Activated naive CD8-positive, alpha-beta T cell treated with anti-CD3 and anti-CD28 coated beads, Interleukin-2, amount 10 ng/mL, durations not matched to agents 7 days and 5 days (primary cell): ENCODE measurements at regions not wholly inside any gene's neighbourhood (a gene's known extent, or its start where the extent isn't known, plus 50 kb on each side); places are given as distances from the start of the nearest gene placed in this dataset.
"Not testable (repeated sequence)": the region's sequence is repeated elsewhere in the genome, so short reads cannot be mapped to it uniquely, and the experiment has no call there.

Experiments
- ATAC-seq: fragments of 150-1000 bp; cut with Tn5 transposase; one replicate; pipeline ENCODE4 v1.10.0; 2021; ENCODE audit warnings: low read depth, moderate library complexity
- POLR2A ChIA-PET: fragments of 350-600 bp; sonication (Branson Sonifier 250); formaldehyde crosslinking; loops from one replicate; lab custom pipeline; 2021; ENCODE audit warnings: antibody characterized with exemption; lab: Charles Lee
- DNase-seq: peaks from one replicate; pipeline ENCODE4 v3.0.0; 2021
- H3K27ac Mint-ChIP-seq: one replicate; pipeline ENCODE4 v1.8.0; 2022; ENCODE audit warnings: mild to moderate bottlenecking, mixed read lengths
- H3K27me3 Mint-ChIP-seq: one replicate; pipeline ENCODE4 v1.8.0; 2022; ENCODE audit warnings: mild to moderate bottlenecking, moderate library complexity, mixed read lengths
- H3K36me3 Mint-ChIP-seq: one replicate; pipeline ENCODE4 v1.8.0; 2021; ENCODE audit warnings: mild to moderate bottlenecking, mixed read lengths
- H3K4me1 Mint-ChIP-seq: one replicate; pipeline ENCODE4 v1.8.0; 2021; ENCODE audit warnings: mixed read lengths
- H3K4me3 Mint-ChIP-seq: one replicate; pipeline ENCODE4 v1.8.0; 2022; ENCODE audit warnings: mild to moderate bottlenecking, moderate library complexity, mixed read lengths
- H3K9me3 Mint-ChIP-seq: one replicate; pipeline ENCODE4 v1.8.0; 2021; ENCODE audit warnings: mixed read lengths

DNA sequence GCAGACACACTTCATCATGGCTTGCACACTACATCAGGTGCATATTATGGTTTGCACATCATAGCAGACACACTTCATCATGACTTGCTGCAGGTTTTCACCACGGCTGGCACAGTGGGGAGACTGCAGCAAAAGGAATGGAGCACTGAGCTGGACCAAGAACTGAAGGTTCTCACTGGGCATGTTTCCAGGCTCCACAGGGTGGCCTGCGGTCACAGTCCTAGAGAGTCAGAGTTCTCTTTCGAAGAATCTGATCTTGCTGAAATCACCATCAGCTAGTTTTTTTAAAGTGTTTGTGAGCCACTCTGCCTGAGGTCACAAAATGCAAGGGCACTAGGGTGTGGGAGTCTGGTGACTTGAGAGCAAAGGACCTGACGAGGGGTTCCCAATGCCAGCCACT is 140.4 kb upstream of the NPY start:
- Mint-ChIP-seq H3K4me3 (no peak overlapping the region), H3K27me3 (peaks cover 21% of the 10 kb centered on the region), H3K9me3 (no peaks in the 10 kb centered on the region), H3K27ac (no peak overlapping the region), H3K4me1 (no peaks in the 10 kb centered on the region), H3K36me3 (no peaks in the 10 kb centered on the region)
- POLR2A ChIA-PET: no interaction called here
- no peak for ATAC-seq
- no peak for DNase-seq

GRCh38 chr7:24151944-24152343 is 132.0 kb upstream of the NPY start:
- Mint-ChIP-seq H3K36me3 (no peaks in the 10 kb centered on the region), H3K27me3 (peaks cover 10% of the 10 kb centered on the region), H3K4me3 (no peak overlapping the region), H3K4me1 (no peaks in the 10 kb centered on the region), H3K27ac (no peak overlapping the region), H3K9me3 (peaks cover 6% of the 10 kb centered on the region)
- POLR2A ChIA-PET: no interaction called here
- ATAC-seq (no peak), DNase-seq (no peak)

DNA sequence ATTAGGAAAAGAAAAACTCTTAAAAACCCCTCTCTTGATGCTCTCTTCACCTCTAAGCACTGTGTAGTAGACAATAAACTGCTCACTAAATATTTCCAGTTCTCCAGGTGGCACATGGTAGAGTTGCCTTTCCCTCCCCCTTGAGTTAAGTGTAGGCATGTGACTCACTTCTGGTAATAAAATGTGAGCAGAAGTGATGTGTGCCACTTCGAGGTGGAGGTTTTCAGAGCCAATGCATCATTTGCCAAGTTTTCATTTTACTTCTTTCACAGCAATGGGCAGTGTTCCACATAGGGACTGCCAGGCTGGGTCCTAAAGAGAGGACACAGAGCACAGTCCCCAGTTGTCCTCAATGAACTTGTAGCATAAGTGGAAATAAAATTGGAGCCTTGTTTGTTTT is 131.6 kb upstream of the NPY start:
- no peaks in the 10 kb centered on the region for H3K36me3 Mint-ChIP-seq
- H3K9me3 Mint-ChIP-seq: peaks cover 6% of the 10 kb centered on the region
- H3K27me3 Mint-ChIP-seq: peaks cover 10% of the 10 kb centered on the region
- H3K27ac Mint-ChIP-seq: no peak overlapping the region
- POLR2A ChIA-PET: no interaction called here
- DNase-seq (no peak), ATAC-seq (no peak)
- H3K4me3 Mint-ChIP-seq: no peak overlapping the region
- no peaks in the 10 kb centered on the region for H3K4me1 Mint-ChIP-seq

DNA sequence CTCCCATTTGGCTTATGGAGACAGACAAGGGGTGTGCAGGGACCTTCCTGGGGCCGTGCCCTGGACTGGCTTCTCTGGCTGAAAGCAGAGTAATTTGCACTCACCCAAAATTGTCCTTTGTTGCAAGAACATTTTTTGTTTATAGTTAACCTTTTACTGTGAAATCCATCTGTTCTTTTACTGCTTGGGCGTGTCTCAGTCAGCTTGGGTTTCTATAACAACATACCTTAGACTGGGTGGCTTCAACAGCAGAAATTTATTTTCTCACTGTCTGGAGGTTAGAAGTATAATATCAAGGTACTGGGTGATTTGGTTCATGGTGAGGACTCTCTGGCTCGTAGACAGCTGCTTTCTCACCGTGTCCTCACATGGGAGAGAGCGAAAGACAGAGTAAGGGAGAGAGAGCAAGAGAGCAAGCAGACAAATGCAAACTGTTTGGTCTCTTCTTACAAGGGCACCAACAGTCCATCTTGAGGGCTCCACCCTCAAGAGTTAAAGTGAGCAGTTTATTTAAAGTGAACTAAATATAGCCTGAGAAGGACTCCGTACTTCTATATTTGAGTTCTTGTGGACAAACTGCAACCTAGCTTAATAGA is 131.0 kb upstream of the NPY start:
- Mint-ChIP-seq H3K4me1 (no peaks in the 10 kb centered on the region), H3K9me3 (peaks cover 6% of the 10 kb centered on the region), H3K36me3 (no peaks in the 10 kb centered on the region), H3K27me3 (peaks cover 10% of the 10 kb centered on the region), H3K4me3 (no peak overlapping the region), H3K27ac (no peak overlapping the region)
- ATAC-seq (no peak), DNase-seq (no peak)
- POLR2A ChIA-PET: no interaction called here

- no peaks in the 10 kb centered on the region for H3K9me3 Mint-ChIP-seq
- H3K36me3 Mint-ChIP-seq: no peaks in the 10 kb centered on the region
- DNase-seq: no peak
- peaks cover 6% of the 10 kb centered on the region for H3K27me3 Mint-ChIP-seq
- H3K27ac Mint-ChIP-seq: no peak overlapping the region
- POLR2A ChIA-PET: no interaction called here
- H3K4me1 Mint-ChIP-seq: no peaks in the 10 kb centered on the region
- H3K4me3 Mint-ChIP-seq: no peak overlapping the region
- ATAC-seq: no peak
Measured at GRCh38 chr7:24157666-24158065, 126.3 kb upstream of the NPY start.

DNA sequence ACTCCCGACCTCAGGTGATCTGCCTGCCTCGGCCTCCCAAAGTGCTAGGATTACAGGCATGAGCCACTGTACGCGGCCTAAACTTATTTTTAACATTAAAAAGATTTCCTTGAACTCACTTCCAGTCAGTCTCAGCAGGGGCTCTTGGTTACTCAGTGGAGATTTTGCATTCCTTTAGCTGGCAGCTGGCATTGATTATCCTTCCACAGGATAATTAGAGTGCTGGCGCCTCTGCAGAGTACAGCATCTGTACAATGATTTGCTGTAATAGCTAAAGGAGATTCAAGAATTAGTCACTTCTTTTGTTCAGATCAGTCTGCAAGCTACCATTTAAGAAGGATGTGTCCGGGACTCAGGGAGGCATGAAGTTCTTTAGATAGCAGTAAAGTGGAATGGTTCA is 125.0 kb upstream of the NPY start:
- peaks cover 6% of the 10 kb centered on the region for H3K27me3 Mint-ChIP-seq
- POLR2A ChIA-PET: no interaction called here
- H3K27ac Mint-ChIP-seq: no peak overlapping the region
- H3K4me3 Mint-ChIP-seq: no peak overlapping the region
- no peaks in the 10 kb centered on the region for H3K36me3 Mint-ChIP-seq
- DNase-seq (no peak), ATAC-seq (no peak)
- H3K9me3 Mint-ChIP-seq: no peaks in the 10 kb centered on the region
- no peaks in the 10 kb centered on the region for H3K4me1 Mint-ChIP-seq

- POLR2A ChIA-PET: no interaction called here
- Mint-ChIP-seq H3K4me1 (no peaks in the 10 kb centered on the region), H3K4me3 (no peak overlapping the region), H3K27ac (no peak overlapping the region), H3K27me3 (peaks cover 4% of the 10 kb centered on the region), H3K9me3 (peaks cover 1% of the 10 kb centered on the region), H3K36me3 (no peaks in the 10 kb centered on the region)
- ATAC-seq (no peak), DNase-seq (no peak)
Measured at GRCh38 chr7:24164401-24164800, 119.6 kb upstream of the NPY start.

DNA sequence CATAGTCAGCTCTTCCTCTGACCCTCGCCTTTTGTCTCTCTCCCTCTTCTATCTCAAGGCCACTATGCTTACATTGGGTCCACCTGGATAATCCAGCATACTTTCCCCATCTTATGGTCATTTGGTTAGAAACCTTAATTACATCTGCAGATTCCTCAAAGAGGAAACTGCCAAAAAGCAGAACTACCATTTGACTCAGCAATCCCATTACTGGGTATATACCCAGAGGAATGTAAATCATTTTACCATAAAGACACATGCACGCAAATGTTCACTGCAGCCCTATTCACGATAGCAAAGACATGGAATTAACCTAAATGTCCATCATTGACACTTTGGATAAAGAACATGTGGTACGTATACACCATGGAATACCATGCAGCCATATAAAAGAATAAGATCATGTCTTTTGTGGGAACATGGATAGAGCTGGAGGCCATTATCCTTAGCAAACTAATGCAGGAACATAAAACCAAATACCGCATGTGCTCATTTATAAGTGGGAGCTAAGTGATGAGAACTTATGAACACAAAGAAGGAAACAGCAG is 114.8 kb upstream of the NPY start:
- H3K36me3 Mint-ChIP-seq: no peaks in the 10 kb centered on the region
- DNase-seq: no peak
- H3K4me3 Mint-ChIP-seq: no peak overlapping the region
- H3K27me3 Mint-ChIP-seq: peaks cover 4% of the 10 kb centered on the region
- H3K27ac Mint-ChIP-seq: no peak overlapping the region
- H3K9me3 Mint-ChIP-seq: peaks cover 1% of the 10 kb centered on the region
- ATAC-seq: no peak
- POLR2A ChIA-PET: no interaction called here
- no peaks in the 10 kb centered on the region for H3K4me1 Mint-ChIP-seq

GRCh38 chr7:24171951-24172350 is 112.0 kb upstream of the NPY start:
- DNase-seq, H3K4me1 Mint-ChIP-seq, H3K27ac Mint-ChIP-seq, ATAC-seq, H3K9me3 Mint-ChIP-seq, H3K27me3 Mint-ChIP-seq, H3K4me3 Mint-ChIP-seq, POLR2A ChIA-PET, H3K36me3 Mint-ChIP-seq: not testable (repeated sequence)

- Mint-ChIP-seq H3K9me3 (no peaks in the 10 kb centered on the region), H3K4me1 (no peaks in the 10 kb centered on the region), H3K4me3 (no peak overlapping the region), H3K36me3 (no peaks in the 10 kb centered on the region), H3K27ac (no peak overlapping the region), H3K27me3 (peaks cover 9% of the 10 kb centered on the region)
- POLR2A ChIA-PET: no interaction called here
- DNase-seq (no peak), ATAC-seq (no peak)
Measured at GRCh38 chr7:24172856-24173255, 111.1 kb upstream of the NPY start.

- Mint-ChIP-seq H3K4me1 (no peaks in the 10 kb centered on the region), H3K27me3 (peaks cover 11% of the 10 kb centered on the region), H3K9me3 (no peaks in the 10 kb centered on the region), H3K27ac (no peak overlapping the region), H3K36me3 (no peaks in the 10 kb centered on the region), H3K4me3 (no peak overlapping the region)
- ATAC-seq (no peak), DNase-seq (no peak)
- POLR2A ChIA-PET: no interaction called here
Measured at GRCh38 chr7:24175603-24176002, 108.4 kb upstream of the NPY start.

DNA sequence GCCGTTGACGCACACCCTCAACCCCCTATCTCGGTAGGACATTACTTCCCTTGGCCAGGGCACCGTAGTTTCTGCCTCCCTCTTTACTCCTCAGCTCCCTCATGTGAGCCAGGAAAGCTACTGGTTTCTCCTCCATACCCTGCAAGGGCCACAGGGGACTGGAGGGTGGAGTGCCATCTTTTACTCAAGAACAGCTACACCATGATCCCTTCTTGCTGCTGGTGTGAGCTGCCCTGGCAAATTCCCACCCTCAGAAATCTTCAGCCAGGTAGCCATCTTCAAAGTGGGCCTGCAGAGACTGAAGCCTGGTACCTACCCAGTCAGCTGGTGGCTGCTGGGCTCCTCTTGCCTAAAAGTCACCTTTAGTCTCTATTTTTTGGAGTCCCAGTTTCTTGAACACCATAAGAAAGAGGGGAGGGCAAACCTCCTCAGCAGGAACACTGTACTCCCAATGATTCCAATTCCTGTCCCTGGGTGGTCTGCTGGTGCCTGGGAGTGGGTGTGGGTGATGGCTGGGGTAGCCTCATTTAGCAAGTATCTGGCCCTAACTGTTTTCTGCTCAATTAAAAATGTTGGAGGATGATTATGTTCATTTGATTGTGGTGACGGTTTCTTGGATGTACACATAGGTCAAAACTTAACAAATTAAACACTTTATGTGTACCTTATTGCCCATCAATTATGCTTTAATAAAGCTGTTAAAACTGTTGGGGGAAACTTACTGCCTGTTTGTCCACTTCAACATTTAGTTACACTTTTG is 105.0 kb upstream of the NPY start:
- no peaks in the 10 kb centered on the region for H3K4me1 Mint-ChIP-seq
- H3K27me3 Mint-ChIP-seq: peaks cover 8% of the 10 kb centered on the region

DNA sequence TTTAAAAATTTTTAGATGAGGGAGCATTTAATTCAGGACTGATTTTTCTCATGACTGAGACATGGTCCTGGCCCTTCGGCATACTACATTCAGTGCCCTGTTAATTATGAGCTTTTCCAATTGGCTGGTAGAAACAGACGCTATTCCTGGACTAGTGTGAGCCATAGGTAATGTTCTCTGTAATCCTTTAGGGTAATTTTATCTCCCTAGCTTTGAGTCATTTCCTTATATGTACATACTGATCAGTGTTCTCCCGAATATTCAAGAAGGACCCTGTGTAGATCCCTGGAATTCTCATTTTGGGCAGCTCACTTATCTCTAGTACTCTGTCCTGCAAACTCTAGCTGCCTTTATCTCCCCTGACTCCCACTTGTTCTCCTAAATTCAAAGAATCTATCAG is 92.6 kb upstream of the NPY start:
- DNase-seq (no peak), ATAC-seq (no peak)
- no peak overlapping the region for H3K27ac Mint-ChIP-seq
- no peaks in the 10 kb centered on the region for H3K9me3 Mint-ChIP-seq
- no peaks in the 10 kb centered on the region for H3K4me1 Mint-ChIP-seq
- H3K36me3 Mint-ChIP-seq: no peaks in the 10 kb centered on the region
- peaks cover 17% of the 10 kb centered on the region for H3K27me3 Mint-ChIP-seq
- POLR2A ChIA-PET: no interaction called here
- no peak overlapping the region for H3K4me3 Mint-ChIP-seq

More for the DNA sequence above, 105.0 kb upstream of the NPY start:
- Mint-ChIP-seq H3K27ac (no peak overlapping the region), H3K9me3 (no peaks in the 10 kb centered on the region), H3K36me3 (no peaks in the 10 kb centered on the region), H3K4me3 (no peak overlapping the region)
- ATAC-seq: no peak
- DNase-seq: no peak
- POLR2A ChIA-PET: no interaction called here

GRCh38 chr7:24192053-24192452 is 91.9 kb upstream of the NPY start:
- Mint-ChIP-seq H3K36me3 (no peaks in the 10 kb centered on the region), H3K4me1 (no peaks in the 10 kb centered on the region), H3K9me3 (no peaks in the 10 kb centered on the region), H3K4me3 (no peak overlapping the region), H3K27me3 (peaks cover 17% of the 10 kb centered on the region), H3K27ac (no peak overlapping the region)
- no peak for DNase-seq
- ATAC-seq: no peak
- POLR2A ChIA-PET: no interaction called here
